Uterus (tissue), 2 donors: ENCODE measurements at regions not wholly inside any gene's neighbourhood (a gene's known extent, or its start where the extent isn't known, plus 50 kb on each side); places are given as distances from the start of the nearest gene placed in this dataset.

Source experiments
- POLR2A ChIP-seq, 2 donors: fragments of 450-650 bp; IDR thresholded peaks; one replicate each; pipeline ENCODE4 v1.6.1; 2016; ENCODE audit warnings: antibody characterized with exemption in 2 of 2, mild to moderate bottlenecking in 1 of 2, moderate library complexity in 1 of 2
- TF ChIP-seq, protein P1 (sequence below), 4 experiments: fragments of 200-600 bp in 2 of 4; fragments of 450-650 bp in 2 of 4; sonication (generic) in 2 of 4; IDR thresholded peaks; one replicate each; pipeline ENCODE4 v1.5.1; 2016 to 2019; ENCODE audit warnings: antibody characterized with exemption in 4 of 4, mild to moderate bottlenecking in 2 of 4, moderate library complexity in 1 of 4

GRCh38 chr9:129331493-129331765, 153.4 kb upstream of the IER5L start:
- TF ChIP-seq, protein P1, sequence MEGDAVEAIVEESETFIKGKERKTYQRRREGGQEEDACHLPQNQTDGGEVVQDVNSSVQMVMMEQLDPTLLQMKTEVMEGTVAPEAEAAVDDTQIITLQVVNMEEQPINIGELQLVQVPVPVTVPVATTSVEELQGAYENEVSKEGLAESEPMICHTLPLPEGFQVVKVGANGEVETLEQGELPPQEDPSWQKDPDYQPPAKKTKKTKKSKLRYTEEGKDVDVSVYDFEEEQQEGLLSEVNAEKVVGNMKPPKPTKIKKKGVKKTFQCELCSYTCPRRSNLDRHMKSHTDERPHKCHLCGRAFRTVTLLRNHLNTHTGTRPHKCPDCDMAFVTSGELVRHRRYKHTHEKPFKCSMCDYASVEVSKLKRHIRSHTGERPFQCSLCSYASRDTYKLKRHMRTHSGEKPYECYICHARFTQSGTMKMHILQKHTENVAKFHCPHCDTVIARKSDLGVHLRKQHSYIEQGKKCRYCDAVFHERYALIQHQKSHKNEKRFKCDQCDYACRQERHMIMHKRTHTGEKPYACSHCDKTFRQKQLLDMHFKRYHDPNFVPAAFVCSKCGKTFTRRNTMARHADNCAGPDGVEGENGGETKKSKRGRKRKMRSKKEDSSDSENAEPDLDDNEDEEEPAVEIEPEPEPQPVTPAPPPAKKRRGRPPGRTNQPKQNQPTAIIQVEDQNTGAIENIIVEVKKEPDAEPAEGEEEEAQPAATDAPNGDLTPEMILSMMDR (IDR thresholded peaks at IDR 0.05) = no peak
- TF ChIP-seq POLR2A (IDR thresholded peaks at IDR 0.05) = no peak
